Activated T-helper 2 cell treated with anti-CD3 and anti-CD28 coated beads, Interferon-gamma antibody, Interleukin-2, Interleukin-4, amounts not matched to agents 10 μg/mL and 5 μg/mL and 100 μg/mL, durations not matched to agents 14 hours and 24 hours and 36 hours (primary cell): ENCODE measurements at regions not wholly inside any gene's neighbourhood (a gene's known extent, or its start where the extent isn't known, plus 50 kb on each side); places are given as distances from the start of the nearest gene placed in this dataset.

ENCODE experiments used
- DNase-seq: peaks from one replicate; pipeline ENCODE4 v3.0.0; 2021; ENCODE audit warnings: low spot score
- H3K27ac Mint-ChIP-seq: one replicate; pipeline ENCODE4 v1.8.0; 2021; ENCODE audit warnings: mixed read lengths
- H3K27me3 Mint-ChIP-seq: one replicate; pipeline ENCODE4 v1.8.0; 2021; ENCODE audit warnings: low read depth, mixed read lengths
- H3K36me3 Mint-ChIP-seq: one replicate; pipeline ENCODE4 v1.8.0; 2021; ENCODE audit warnings: low read depth, mixed read lengths
- H3K4me1 Mint-ChIP-seq: one replicate; pipeline ENCODE4 v1.8.0; 2021; ENCODE audit warnings: low read depth, mixed read lengths
- H3K4me3 Mint-ChIP-seq: one replicate; pipeline ENCODE4 v1.8.0; 2021; ENCODE audit warnings: low read depth, mild to moderate bottlenecking, moderate library complexity, mixed read lengths
- H3K9me3 Mint-ChIP-seq: one replicate; pipeline ENCODE4 v1.8.0; 2021; ENCODE audit warnings: mixed read lengths
- intact Hi-C: fragments of 100-400 bp; cut with micrococcal nuclease; formaldehyde crosslinking; loops from one replicate; pipeline ENCODE4 v1.15.1; 2023

DNA sequence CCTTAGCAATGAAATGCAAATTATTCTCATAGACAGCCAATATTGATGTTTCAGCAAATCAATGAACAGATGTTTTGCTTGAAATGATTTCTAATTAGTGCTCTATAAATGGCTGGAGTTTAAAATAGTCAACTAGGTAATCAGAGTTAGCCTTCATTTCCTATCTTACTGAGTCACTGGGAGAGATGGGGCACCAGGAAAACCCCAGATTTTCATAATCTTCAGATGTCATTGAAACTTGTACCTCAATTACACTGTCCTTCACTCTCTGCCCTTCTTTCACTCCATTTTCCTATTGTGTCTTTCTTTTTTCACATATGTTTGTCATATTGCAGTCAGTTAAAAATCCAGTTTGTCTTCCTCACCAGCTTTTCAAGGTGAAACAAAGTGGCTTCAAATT, 92.7 kb downstream of the C12orf75 start:
- Mint-ChIP-seq H3K4me1 (peaks cover 9% of the 10 kb centered on the region), H3K27ac (no peak overlapping the region), H3K36me3 (no peaks in the 10 kb centered on the region), H3K9me3 (no peaks in the 10 kb centered on the region), H3K4me3 (no peak overlapping the region), H3K27me3 (peaks cover 14% of the 10 kb centered on the region)
- intact Hi-C loops = no loop called here
- no peak for DNase-seq

DNA sequence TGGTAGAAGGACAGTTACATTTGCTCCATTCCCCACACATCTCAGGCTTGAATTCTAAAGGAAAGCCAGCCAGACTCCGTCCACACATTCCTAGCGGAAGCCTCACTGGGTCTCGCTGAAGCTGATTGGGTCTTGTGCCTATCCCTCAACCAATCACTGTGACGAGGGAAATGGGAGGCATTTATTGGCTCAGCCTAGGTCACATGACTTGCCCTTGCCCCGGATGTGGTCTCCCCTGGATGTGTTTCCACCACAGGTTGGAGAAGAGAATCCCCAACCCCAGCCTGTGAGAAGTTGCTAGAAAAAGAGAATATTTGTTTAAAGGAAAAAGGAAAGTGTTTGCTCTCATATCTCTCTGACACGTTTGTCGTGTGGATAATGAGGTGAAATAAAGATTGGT, 93.4 kb downstream of the C12orf75 start:
- intact Hi-C loops = no loop called here
- H3K27ac Mint-ChIP-seq = no peak overlapping the region
- H3K36me3 Mint-ChIP-seq = no peaks in the 10 kb centered on the region
- peaks cover 9% of the 10 kb centered on the region for H3K4me1 Mint-ChIP-seq
- H3K4me3 Mint-ChIP-seq = no peak overlapping the region
- DNase-seq = no peak
- H3K27me3 Mint-ChIP-seq = peaks cover 14% of the 10 kb centered on the region
- no peaks in the 10 kb centered on the region for H3K9me3 Mint-ChIP-seq

DNA sequence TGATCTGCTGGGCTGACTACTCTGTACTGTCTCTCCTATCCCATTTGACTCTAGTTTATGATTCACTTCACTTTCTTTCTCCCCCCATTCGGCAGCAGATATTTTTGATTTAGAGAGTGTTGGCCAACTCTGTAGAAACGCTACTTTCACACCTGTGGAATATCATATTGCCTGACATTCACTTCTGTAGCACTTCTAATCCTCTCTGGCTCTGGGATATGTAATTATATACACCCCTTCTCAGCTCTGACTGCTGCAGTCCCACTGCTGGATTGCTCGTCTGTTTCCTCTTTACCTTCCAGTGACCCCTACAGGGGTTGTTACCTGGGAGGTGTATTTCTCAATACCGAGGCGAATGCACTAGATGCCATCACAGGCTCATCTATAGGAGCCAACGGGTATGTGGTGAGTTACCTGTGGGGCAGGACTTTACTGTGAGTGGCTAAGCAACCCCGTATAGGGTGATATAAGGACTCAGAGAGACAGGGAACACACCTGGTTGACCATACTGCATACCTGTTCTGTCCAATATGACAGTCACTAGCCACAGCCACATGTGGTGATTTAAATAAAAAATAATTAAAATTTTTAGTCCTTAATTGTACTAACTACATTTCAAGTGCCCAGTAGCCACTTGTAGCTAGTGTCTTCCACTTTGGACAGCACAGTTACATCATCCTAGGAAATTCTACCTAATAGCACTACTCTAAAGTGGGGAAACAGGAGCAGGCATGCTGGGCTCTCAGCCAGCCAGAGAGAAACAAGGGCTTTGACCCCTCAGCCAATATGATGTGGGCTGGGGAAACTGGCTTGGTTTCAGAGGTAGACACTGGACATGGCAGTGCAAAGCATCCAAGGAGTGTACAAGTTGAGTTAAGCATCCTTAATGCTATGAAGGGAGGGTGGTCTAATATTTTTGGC, 95.0 kb downstream of the C12orf75 start:
- intact Hi-C loops = no loop called here
- H3K36me3 Mint-ChIP-seq = no peaks in the 10 kb centered on the region
- peaks cover 9% of the 10 kb centered on the region for H3K4me1 Mint-ChIP-seq
- DNase-seq = no peak
- H3K4me3 Mint-ChIP-seq = no peak overlapping the region
- H3K27ac Mint-ChIP-seq = no peak overlapping the region
- peaks cover 14% of the 10 kb centered on the region for H3K27me3 Mint-ChIP-seq
- no peaks in the 10 kb centered on the region for H3K9me3 Mint-ChIP-seq

DNA sequence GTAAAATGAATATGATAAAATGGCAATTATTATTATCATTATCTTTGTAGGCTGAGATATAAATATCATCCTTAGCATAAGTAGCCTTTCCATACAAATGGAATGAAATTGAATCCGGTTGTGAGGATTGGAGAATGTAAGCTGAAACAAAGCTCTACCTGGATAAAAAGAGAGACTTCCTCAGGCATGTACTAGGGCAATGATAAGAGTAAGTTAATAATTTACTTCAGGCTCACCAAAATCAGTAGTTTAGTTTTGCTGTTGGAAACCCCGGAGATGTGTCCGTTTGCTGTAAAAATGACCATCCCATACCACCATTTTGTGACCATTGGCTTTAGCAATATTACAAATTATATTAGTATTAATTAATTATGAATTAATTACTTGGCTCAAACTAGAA, 96.3 kb downstream of the C12orf75 start:
- Mint-ChIP-seq H3K4me1 (peaks cover 9% of the 10 kb centered on the region), H3K27me3 (peaks cover 14% of the 10 kb centered on the region), H3K36me3 (no peaks in the 10 kb centered on the region), H3K9me3 (no peaks in the 10 kb centered on the region), H3K4me3 (no peak overlapping the region), H3K27ac (no peak overlapping the region)
- DNase-seq = no peak
- intact Hi-C loops = no loop called here

DNA sequence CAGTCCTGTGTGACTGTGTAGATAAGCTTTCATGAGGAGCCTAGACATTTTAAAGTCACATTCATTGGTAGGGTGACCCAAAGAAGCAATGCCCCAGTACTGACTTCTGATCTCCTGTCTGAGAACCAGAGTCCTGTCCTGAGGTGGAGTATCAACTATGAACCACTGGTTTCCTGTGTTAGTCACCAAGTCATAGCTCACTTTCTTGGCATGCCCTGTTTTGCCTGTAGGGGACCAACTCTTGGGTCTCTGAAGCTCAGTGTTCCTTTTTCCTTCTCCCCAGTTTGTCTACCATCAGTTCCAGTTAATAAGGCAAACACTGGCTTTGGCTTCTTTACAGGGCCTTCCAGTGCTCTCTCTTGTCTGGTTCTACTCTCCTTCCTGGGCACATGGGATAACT, 97.4 kb downstream of the C12orf75 start:
- no peak for DNase-seq
- Mint-ChIP-seq H3K4me1 (peaks cover 9% of the 10 kb centered on the region), H3K27me3 (peaks cover 14% of the 10 kb centered on the region), H3K36me3 (no peaks in the 10 kb centered on the region), H3K4me3 (no peak overlapping the region), H3K27ac (no peak overlapping the region), H3K9me3 (no peaks in the 10 kb centered on the region)
- intact Hi-C loops = no loop called here

DNA sequence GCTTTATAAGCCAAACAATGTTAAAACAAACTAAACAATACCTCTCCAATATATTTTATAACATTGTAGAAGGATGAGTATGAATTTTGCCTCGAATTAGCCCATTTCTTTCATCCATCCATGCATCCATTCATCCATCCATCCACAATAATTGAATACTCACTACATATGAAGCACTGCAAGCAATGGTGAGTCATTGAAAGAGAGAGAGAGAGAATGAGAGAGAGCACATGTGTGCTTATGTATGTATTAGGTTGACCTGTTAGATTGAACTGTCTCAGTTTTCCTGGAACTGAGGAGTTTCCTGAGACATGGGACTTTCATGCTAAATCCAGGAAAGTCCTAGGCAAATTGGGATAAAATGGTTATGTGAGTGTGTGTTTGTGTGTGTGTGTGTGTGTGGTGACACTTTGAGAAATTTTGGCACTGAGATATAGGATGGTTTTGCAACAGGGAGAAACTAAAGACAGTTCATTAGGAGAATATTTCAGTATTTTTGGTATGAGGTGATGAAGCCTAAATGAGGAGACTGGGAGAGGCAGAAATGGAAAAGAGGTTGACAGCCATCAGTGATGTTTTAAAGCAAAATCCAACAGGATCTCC, 98.4 kb downstream of the C12orf75 start:
- Mint-ChIP-seq H3K36me3 (no peaks in the 10 kb centered on the region), H3K9me3 (no peaks in the 10 kb centered on the region), H3K27ac (no peak overlapping the region)

DNA sequence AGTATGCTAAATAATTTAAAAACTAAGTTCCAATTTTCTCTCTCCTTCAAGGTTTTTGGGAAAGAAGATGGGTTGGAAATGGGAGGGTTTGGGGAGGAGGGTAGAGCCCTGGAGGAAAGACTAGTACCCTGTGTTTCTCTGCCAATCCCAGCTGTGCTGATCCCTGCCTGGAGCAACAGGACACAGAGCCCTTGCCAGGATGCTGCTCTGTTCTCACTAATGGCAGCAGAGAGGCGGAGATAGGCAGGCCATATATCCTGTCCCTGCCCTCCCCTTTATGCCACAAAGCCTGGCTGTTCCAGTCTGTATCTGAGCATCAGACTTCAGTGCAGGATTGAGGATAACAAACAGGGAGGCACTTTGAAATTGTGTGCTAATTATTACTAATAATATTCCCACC, 99.0 kb downstream of the C12orf75 start:
- no peak for DNase-seq
- Mint-ChIP-seq H3K36me3 (no peaks in the 10 kb centered on the region), H3K27me3 (peaks cover 12% of the 10 kb centered on the region), H3K27ac (no peak overlapping the region), H3K4me3 (no peak overlapping the region), H3K4me1 (peaks cover 2% of the 10 kb centered on the region), H3K9me3 (no peaks in the 10 kb centered on the region)
- intact Hi-C loops = no loop called here

More for the DNA sequence above, 98.4 kb downstream of the C12orf75 start:
- no peak for DNase-seq
- Mint-ChIP-seq H3K27me3 (peaks cover 14% of the 10 kb centered on the region), H3K4me1 (peaks cover 2% of the 10 kb centered on the region), H3K4me3 (no peak overlapping the region)
- intact Hi-C loops = no loop called here

DNA sequence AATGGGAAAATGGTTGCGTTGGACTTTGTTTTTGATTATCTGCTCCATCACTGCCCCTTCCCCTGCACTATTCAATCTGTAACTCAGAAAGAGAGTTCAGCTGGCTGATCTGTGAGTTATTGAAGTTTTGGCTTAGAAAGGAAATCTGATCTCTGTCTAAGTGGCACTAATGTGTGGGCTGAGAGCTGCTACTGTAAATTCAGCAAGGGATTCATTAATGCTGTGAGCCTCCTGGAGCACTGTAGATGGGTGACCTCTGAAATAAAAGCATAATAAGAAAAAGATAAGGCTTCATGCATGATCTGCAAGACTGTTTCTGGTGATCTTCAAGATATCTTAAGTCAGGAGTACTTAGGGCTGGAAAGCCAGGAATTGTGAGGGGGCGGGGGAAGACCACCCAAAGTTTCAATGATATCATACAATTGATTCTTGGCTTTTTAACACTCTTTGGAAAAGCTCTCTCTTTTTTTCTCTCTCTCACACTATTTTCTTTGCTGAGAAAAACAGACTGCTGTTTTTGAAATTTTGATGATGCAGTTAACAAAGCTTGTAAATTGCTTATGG, 101.1 kb downstream of the C12orf75 start:
- intact Hi-C loops = no loop called here
- Mint-ChIP-seq H3K9me3 (no peaks in the 10 kb centered on the region), H3K4me1 (peaks cover 2% of the 10 kb centered on the region), H3K27me3 (peaks cover 17% of the 10 kb centered on the region), H3K36me3 (no peaks in the 10 kb centered on the region), H3K27ac (no peak overlapping the region), H3K4me3 (no peak overlapping the region)
- DNase-seq = no peak

DNA sequence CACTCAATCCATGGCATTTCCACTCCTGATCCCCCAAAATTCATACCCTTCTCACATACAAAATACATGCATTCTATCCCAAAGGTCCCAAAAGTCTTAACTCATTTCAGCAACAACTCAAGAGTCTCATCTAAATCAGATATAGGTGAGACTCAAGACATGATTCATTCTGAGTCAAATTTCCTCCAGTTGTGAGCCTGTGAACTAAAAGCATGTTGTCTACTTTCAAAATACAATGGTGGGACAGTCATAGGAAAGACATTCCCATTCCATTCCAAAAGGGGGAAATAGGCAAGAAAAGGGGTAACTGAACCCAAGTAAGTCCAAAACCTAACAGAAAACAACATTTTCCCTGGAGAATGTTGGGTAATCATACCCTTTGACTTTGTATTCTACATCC, 103.3 kb downstream of the C12orf75 start:
- Mint-ChIP-seq H3K36me3 (no peaks in the 10 kb centered on the region), H3K27me3 (peaks cover 15% of the 10 kb centered on the region)

DNA sequence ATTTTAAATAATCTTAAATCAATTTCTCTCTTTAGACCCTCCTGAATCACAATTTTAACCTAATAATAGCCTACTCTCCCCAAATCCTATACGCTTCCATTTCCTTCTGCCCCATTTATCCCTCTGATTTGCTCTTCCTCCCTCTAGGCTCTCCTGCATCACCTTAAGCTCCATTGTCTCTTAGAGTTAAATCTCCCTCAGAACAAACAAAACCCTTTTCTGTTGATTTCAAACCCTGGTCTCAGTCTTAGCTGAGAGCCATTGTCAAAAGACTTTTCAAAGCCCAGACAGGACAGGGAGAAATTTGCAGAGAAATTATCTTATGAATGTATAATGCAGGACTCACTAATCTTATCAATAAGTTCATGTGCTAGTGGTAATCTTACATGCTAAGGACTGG, 106.1 kb downstream of the C12orf75 start:
- no peaks in the 10 kb centered on the region for H3K36me3 Mint-ChIP-seq
- intact Hi-C loops = no loop called here
- no peaks in the 10 kb centered on the region for H3K4me1 Mint-ChIP-seq

More for the DNA sequence above, 103.3 kb downstream of the C12orf75 start:
- no peak overlapping the region for H3K27ac Mint-ChIP-seq
- no peaks in the 10 kb centered on the region for H3K4me1 Mint-ChIP-seq
- H3K9me3 Mint-ChIP-seq = no peaks in the 10 kb centered on the region
- H3K4me3 Mint-ChIP-seq = no peak overlapping the region
- DNase-seq = no peak
- intact Hi-C loops = no loop called here

DNA sequence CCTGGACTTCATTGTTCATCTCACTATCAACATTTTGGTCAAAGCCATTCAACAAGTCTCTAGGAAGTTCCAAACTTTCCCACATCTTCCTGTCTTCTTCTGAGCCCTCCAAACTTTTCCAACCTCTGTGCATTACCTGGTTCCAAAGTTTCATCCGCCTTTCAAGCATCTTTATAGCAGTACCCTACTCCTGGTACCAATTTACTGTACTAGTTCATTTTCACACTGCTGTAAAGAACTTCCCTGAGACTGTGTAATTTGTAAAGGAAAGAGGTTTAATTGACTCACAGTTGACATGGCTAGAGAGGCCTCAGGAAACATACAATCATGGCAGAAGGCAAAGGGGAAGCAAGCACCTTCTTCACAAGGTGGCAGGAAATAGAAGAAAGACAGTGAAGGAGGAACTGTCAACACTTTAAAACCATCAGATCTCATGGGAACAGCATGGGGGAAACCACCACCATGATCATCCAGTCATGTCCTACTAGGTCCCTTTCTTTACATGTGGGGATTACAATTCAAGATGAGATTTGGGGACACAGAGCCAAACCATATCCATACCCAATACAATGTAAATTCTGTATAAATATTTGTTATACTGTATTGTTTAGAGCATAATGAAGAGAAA, 109.7 kb downstream of the C12orf75 start:
- intact Hi-C loops = no loop called here
- H3K27me3 Mint-ChIP-seq = peaks cover 42% of the 10 kb centered on the region
- no peaks in the 10 kb centered on the region for H3K36me3 Mint-ChIP-seq
- H3K9me3 Mint-ChIP-seq = no peaks in the 10 kb centered on the region
- DNase-seq = no peak
- no peak overlapping the region for H3K4me3 Mint-ChIP-seq
- H3K27ac Mint-ChIP-seq = no peak overlapping the region
- no peaks in the 10 kb centered on the region for H3K4me1 Mint-ChIP-seq

More for the DNA sequence above, 106.1 kb downstream of the C12orf75 start:
- no peaks in the 10 kb centered on the region for H3K9me3 Mint-ChIP-seq
- H3K27me3 Mint-ChIP-seq = peaks cover 21% of the 10 kb centered on the region
- H3K4me3 Mint-ChIP-seq = no peak overlapping the region
- no peak overlapping the region for H3K27ac Mint-ChIP-seq
- DNase-seq = no peak

DNA sequence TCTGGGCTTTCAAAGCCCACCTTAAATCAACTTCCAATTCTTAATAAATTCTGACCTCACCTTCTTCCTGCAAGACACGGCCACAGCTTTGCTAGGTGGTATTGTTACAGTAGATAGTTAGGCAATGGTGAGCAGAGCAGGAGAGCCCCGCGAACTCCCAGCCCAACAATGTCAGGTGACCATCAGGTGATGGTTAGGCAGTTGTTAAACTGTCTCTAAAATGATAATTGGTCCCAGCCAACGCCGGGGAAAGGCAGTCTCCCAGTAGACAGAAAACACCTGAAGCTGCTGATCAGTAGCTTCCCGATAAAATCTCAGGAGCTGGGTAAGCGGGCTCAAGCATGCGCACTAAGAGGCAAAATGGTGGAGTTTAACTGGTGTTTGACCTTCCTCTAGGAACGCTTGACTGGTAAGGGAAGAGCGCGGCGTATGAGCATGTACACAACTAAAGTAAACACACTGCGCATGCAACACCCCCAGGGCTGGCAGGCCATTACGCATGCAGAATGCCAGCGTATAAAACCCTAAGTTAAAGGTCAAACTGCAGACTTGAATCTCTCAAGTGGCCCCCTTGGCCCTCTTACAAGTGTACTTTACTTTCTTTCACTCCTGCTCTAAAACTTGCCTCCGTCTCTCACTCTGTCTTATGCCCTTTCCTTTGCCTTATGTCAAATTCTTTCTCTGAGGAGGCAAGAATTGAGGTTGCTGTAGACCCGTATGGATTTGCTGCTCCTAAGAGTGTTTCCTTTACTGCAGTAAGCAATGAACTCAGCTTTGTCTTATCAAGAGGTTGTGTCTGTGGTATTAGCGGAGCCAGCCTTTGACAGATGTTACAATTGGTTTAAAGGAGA, 113.5 kb downstream of the C12orf75 start:
- DNase-seq = no peak
- Mint-ChIP-seq H3K36me3 (no peaks in the 10 kb centered on the region), H3K4me1 (no peaks in the 10 kb centered on the region), H3K27me3 (peaks cover 38% of the 10 kb centered on the region), H3K9me3 (no peaks in the 10 kb centered on the region), H3K27ac (no peak overlapping the region), H3K4me3 (no peak overlapping the region)
- intact Hi-C loops = no loop called here
